HepG2 (cell line): ENCODE measurements at regions not wholly inside any gene's neighbourhood (a gene's known extent, or its start where the extent isn't known, plus 50 kb on each side); places are given as distances from the start of the nearest gene placed in this dataset.

Experiments used
- ATAC-seq: fragments of 200-7000 bp; cut with Tn5 transposase; 3 replicates; pipeline ENCODE4 v1.9.1; 2020; ENCODE audit warnings: mild to moderate bottlenecking, moderate library complexity
- BruUV-seq: library from RNA; stranded (reverse); fragments of 400-500 nt; replicated peaks from 2 replicates; lab custom pipeline; 2021; lab: Mats Ljungman, UMichigan
- CTCF ChIA-PET: fragments of 300-600 bp; formaldehyde crosslinking; extraction: SDS; loops from one replicate; lab custom pipeline; 2021; ENCODE audit warnings: low total read pairs, inconsistent platforms, low intra/inter-chr PET ratio; lab: Yijun Ruan, JAX
- POLR2A ChIA-PET: fragments of 350-600 bp; sonication (Branson Sonifier 250); formaldehyde crosslinking; loops from one replicate; lab custom pipeline; 2020; ENCODE audit warnings: antibody characterized with exemption, inconsistent platforms; lab: Yijun Ruan, JAX
- DNase-seq: peaks from one replicate; pipeline ENCODE4 v3.0.0-alpha.2; 2015; ENCODE audit warnings: low spot score
- FAIRE-seq: peaks from 3 replicates; lab custom pipeline; 2011; peaks lifted over from hg19 to GRCh38; lab: Jason Lieb, UNC
- H2AFZ ChIP-seq: one replicate; pipeline ENCODE4 v1.6.1; 2011; ENCODE audit warnings: low read length, inconsistent platforms
- H3K27ac ChIP-seq: fragments of 300-600 bp; 3 replicates; pipeline ENCODE4 v1.8.0; 2011; ENCODE audit warnings: mixed run types, mild to moderate bottlenecking, mixed read lengths, low read length, inconsistent platforms; ENCODE audit not compliant: insufficient read depth; ENCODE audit errors: extremely low read length
- H3K27me3 ChIP-seq, 2 experiments: fragments of 200-600 bp in 1 of 2; 2 replicates in 1 of 2; 3 replicates in 1 of 2; pipeline versions ENCODE4 v1.6.0 to v1.8.0; 2011; ENCODE audit warnings: low read length in 2 of 2, mild to moderate bottlenecking in 2 of 2, moderate library complexity in 2 of 2, inconsistent platforms in 1 of 2; ENCODE audit not compliant: insufficient read depth in 2 of 2, control insufficient read depth in 1 of 2
- H3K36me3 ChIP-seq, 2 experiments: fragments of 200-600 bp in 1 of 2; replicated peaks in 1 of 2; 2 replicates in 1 of 2; 3 replicates in 1 of 2; pipeline versions ENCODE4 v1.5.1 to v1.8.0; 2011; ENCODE audit warnings: low read length in 2 of 2, inconsistent platforms in 1 of 2; ENCODE audit not compliant: insufficient read depth in 2 of 2, control insufficient read depth in 1 of 2
- H3K4me1 ChIP-seq: 2 replicates; pipeline ENCODE4 v1.5.1; 2012; ENCODE audit warnings: low read length, inconsistent platforms; ENCODE audit not compliant: insufficient read depth
- H3K4me2 ChIP-seq: 2 replicates; pipeline ENCODE4 v1.6.0; 2011; ENCODE audit warnings: low read depth, low read length, inconsistent platforms
- H3K4me3 ChIP-seq, 3 experiments: fragments of 200-600 bp in 1 of 3; sonication (generic), shearing (Covaris generic) in 1 of 3; replicated peaks in 1 of 3; 2 replicates each; pipeline ENCODE4 v1.5.1; 2011 to 2016; ENCODE audit warnings: low read length in 3 of 3, inconsistent platforms in 2 of 3, low read depth in 2 of 3, mild to moderate bottlenecking in 2 of 3, control low read depth in 1 of 3, mixed read lengths in 1 of 3; ENCODE audit not compliant: insufficient read depth in 1 of 3
- H3K79me2 ChIP-seq: one replicate; pipeline ENCODE4 v1.6.1; 2011; ENCODE audit warnings: low read length, inconsistent platforms; ENCODE audit not compliant: insufficient read depth
- H3K9ac ChIP-seq: 2 replicates; pipeline ENCODE4 v1.6.0; 2011; ENCODE audit warnings: mild to moderate bottlenecking, low read depth, low read length, inconsistent platforms; ENCODE audit not compliant: insufficient read depth
- H3K9me3 ChIP-seq: 2 replicates; pipeline ENCODE4 v1.5.1; 2012; ENCODE audit warnings: mild to moderate bottlenecking, low read length
- H4K20me1 ChIP-seq: 2 replicates; pipeline ENCODE4 v1.6.0; 2011; ENCODE audit warnings: inconsistent platforms, mild to moderate bottlenecking, low read length, moderate library complexity; ENCODE audit not compliant: insufficient read depth
- ARNT ChIP-seq: fragments of 450-650 bp; IDR thresholded peaks from 2 replicates; pipeline ENCODE4 v1.6.1; 2017
- CBX2 ChIP-seq, 2 experiments: fragments of 200-600 bp in 1 of 2; sonication (generic); formaldehyde crosslinking in 1 of 2; IDR thresholded peaks; 2 replicates each; pipeline versions ENCODE4 v1.7.0 to v1.8.1; 2018 to 2022; ENCODE audit warnings: low read depth in 2 of 2, low read length in 1 of 2, mild to moderate bottlenecking in 1 of 2, missing genetic modification reagents in 1 of 2
- FOXM1 ChIP-seq: sonication (generic); formaldehyde crosslinking; IDR thresholded peaks from 2 replicates; pipeline ENCODE4 v1.5.0; 2020; ENCODE audit warnings: missing genetic modification reagents
- HBP1 ChIP-seq: IDR thresholded peaks from 2 replicates; pipeline ENCODE4 v1.6.1; 2016; ENCODE audit warnings: low read depth, control low read depth
- HNRNPK ChIP-seq: fragments of 200-400 bp; formaldehyde crosslinking; IDR thresholded peaks from 2 replicates; pipeline ENCODE4 v1.6.1; 2018; ENCODE audit warnings: low read length, low read depth, moderate library complexity, mild to moderate bottlenecking; ENCODE audit not compliant: poor library complexity, severe bottlenecking
- MXD4 ChIP-seq: IDR thresholded peaks from 2 replicates; pipeline ENCODE4 v1.6.1; 2016; ENCODE audit warnings: mild to moderate bottlenecking, missing biosample characterization, missing genetic modification reagents
- RBM22 ChIP-seq: fragments of 200-400 bp; formaldehyde crosslinking; optimal IDR thresholded peaks from 2 replicates; pipeline ENCODE3; 2017; ENCODE audit warnings: mild to moderate bottlenecking, low read length, moderate library complexity
- REL ChIP-seq: sonication (generic); formaldehyde crosslinking; conservative IDR thresholded peaks from 2 replicates; pipeline ENCODE4 v1.8.0; 2022; ENCODE audit warnings: mild to moderate bottlenecking, missing genetic modification reagents, moderate library complexity
- RORA ChIP-seq: sonication (generic); formaldehyde crosslinking; IDR thresholded peaks from 2 replicates; pipeline ENCODE4 v1.5.0; 2020; ENCODE audit warnings: mild to moderate bottlenecking, missing genetic modification reagents, moderate library complexity
- ZBTB33 ChIP-seq: sonication (generic); formaldehyde crosslinking; IDR thresholded peaks from 2 replicates; pipeline ENCODE4 v1.4.0; 2020; ENCODE audit warnings: missing genetic modification reagents
- ZBTB8A ChIP-seq: sonication (generic); formaldehyde crosslinking; IDR thresholded peaks from 2 replicates; pipeline ENCODE4 v1.4.0; 2020; ENCODE audit warnings: mild to moderate bottlenecking, low read depth, missing genetic modification reagents, borderline replicate concordance
- ZNF367 ChIP-seq: sonication (generic); formaldehyde crosslinking; IDR thresholded peaks from 2 replicates; pipeline ENCODE4 v1.4.0; 2020; ENCODE audit warnings: missing genetic modification reagents, borderline replicate concordance
- ZNF44 ChIP-seq: sonication (generic); formaldehyde crosslinking; IDR thresholded peaks from 2 replicates; pipeline ENCODE4 v1.5.1; 2020; ENCODE audit warnings: mild to moderate bottlenecking, missing genetic modification reagents
- ZNF512B ChIP-seq: sonication (generic); formaldehyde crosslinking; IDR thresholded peaks from 2 replicates; pipeline ENCODE4 v1.5.1; 2020; ENCODE audit warnings: missing genetic modification reagents, mild to moderate bottlenecking, borderline replicate concordance
- ZNF513 ChIP-seq: sonication (generic); formaldehyde crosslinking; conservative IDR thresholded peaks from 2 replicates; pipeline ENCODE4 v1.5.0; 2020; ENCODE audit warnings: missing genetic modification reagents
- ZNF776 ChIP-seq: sonication (generic); formaldehyde crosslinking; IDR thresholded peaks from 2 replicates; pipeline ENCODE4 v1.4.0; 2020; ENCODE audit warnings: mild to moderate bottlenecking, missing genetic modification reagents
- ZSCAN12 ChIP-seq: sonication (generic); formaldehyde crosslinking; IDR thresholded peaks from 2 replicates; pipeline ENCODE4 v1.9.0; 2021; ENCODE audit warnings: mild to moderate bottlenecking, missing genetic modification reagents
- WGBS: methylation state at CpG from one replicate; pipeline ENCODE4 v1.1.6; 2017; ENCODE audit warnings: low lambda C conversion rate; 5-methylcytosine and 5-hydroxymethylcytosine counted together
- in situ Hi-C: cut with HindIII; loops from 2 replicates; pipeline ENCODE4 v1.10.0; 2017; ENCODE audit warnings: low pct_unique_long_range_greater_than_20kb; ENCODE audit not compliant: extremely low pct_ligation_motif_present
- intact Hi-C: fragments of 100-400 bp; cut with micrococcal nuclease; formaldehyde crosslinking; loops from one replicate; pipeline ENCODE4 v1.10.0; 2022; ENCODE audit not compliant: unreplicated experiment

- TF ChIP-seq ZNF776 (CRISPR knock-in tag) (no peak), MXD4 (CRISPR knock-in tag) (no peak), ZSCAN12 (CRISPR knock-in tag) (no peak)
These were observed 266.8 kb downstream of the TDRD3 start (continued) for GRCh38 chr13:60663788-60664187.

- Histone ChIP-seq H3K9ac (no peak overlapping the region), H3K36me3 (no peaks in the 10 kb centered on the region), H2AFZ (no peak overlapping the region), H3K4me1 (no peaks in the 10 kb centered on the region), H4K20me1 (no peaks in the 10 kb centered on the region), H3K4me2 (no peak overlapping the region), H3K27ac (no peak overlapping the region), H3K9me3 (no peaks in the 10 kb centered on the region), H3K4me3 (no peak overlapping the region), H3K27me3 (0 out of 5 replicates have a peak, but pooled peaks cover 0 to 6% of the 10 kb centered on the region in 2 experiments), H3K79me2 (no peaks in the 10 kb centered on the region)
- intact Hi-C loops = no loop called here
- BruUV-seq = no TSS peak
- ATAC-seq (no peak), DNase-seq (no peak), FAIRE-seq (no peak)
- ChIA-PET POLR2A (no interaction called here), CTCF (no interaction called here)
- in situ Hi-C loops = no loop called here
- WGBS = 100% methylated on average over 1 of the region's 1 CpG
- TF ChIP-seq RORA (CRISPR knock-in tag) (no peak), HNRNPK (no peak), ZNF367 (CRISPR knock-in tag) (no peak), RBM22 (no peak), REL (no peak), ZNF513 (CRISPR knock-in tag) (no peak), ARNT (no peak), ZBTB8A (no peak), CBX2 (IDR thresholded peaks at IDR 0.05; ENCODE audit: low read depth, low read length) (no peak), CBX2 (CRISPR knock-in tag; IDR thresholded peaks at IDR 0.05; ENCODE audit: low read depth) (no peak), ZNF512B (CRISPR knock-in tag) (no peak), HBP1 (CRISPR knock-in tag) (no peak), FOXM1 (CRISPR knock-in tag) (no peak), ZNF44 (CRISPR knock-in tag) (no peak), ZBTB33 (CRISPR knock-in tag) (no peak)
These were observed 265.6 kb downstream of the TDRD3 start for GRCh38 chr13:60662595-60662994.
